Astrocyte of the cerebellum (primary cell): ENCODE measurements at regions not wholly inside any gene's neighbourhood (a gene's known extent, or its start where the extent isn't known, plus 50 kb on each side); places are given as distances from the start of the nearest gene placed in this dataset.

Experiments
- DNase-seq: peaks from one replicate; pipeline ENCODE4 v3.0.0-alpha.2; 2011; ENCODE audit warnings: low read depth
- H3K4me3 ChIP-seq: 2 replicates; pipeline ENCODE4 v1.5.1; 2011; ENCODE audit warnings: mild to moderate bottlenecking, low read depth, low read length, moderate library complexity
- in situ Hi-C: cut with HindIII; loops from 2 replicates; pipeline ENCODE4 v1.10.0; 2017; ENCODE audit warnings: low sequenced_read_pairs
- TF ChIP-seq, protein P1 (sequence below): IDR thresholded peaks from 2 replicates; pipeline ENCODE4 v1.5.1; 2012; ENCODE audit warnings: low read length, low read depth, moderate library complexity, mild to moderate bottlenecking; ENCODE audit errors: missing control alignments

GRCh38 chr17:53979991-53980390 lies 157.3 kb downstream of the KIF2B start:
- TF ChIP-seq, protein P1, sequence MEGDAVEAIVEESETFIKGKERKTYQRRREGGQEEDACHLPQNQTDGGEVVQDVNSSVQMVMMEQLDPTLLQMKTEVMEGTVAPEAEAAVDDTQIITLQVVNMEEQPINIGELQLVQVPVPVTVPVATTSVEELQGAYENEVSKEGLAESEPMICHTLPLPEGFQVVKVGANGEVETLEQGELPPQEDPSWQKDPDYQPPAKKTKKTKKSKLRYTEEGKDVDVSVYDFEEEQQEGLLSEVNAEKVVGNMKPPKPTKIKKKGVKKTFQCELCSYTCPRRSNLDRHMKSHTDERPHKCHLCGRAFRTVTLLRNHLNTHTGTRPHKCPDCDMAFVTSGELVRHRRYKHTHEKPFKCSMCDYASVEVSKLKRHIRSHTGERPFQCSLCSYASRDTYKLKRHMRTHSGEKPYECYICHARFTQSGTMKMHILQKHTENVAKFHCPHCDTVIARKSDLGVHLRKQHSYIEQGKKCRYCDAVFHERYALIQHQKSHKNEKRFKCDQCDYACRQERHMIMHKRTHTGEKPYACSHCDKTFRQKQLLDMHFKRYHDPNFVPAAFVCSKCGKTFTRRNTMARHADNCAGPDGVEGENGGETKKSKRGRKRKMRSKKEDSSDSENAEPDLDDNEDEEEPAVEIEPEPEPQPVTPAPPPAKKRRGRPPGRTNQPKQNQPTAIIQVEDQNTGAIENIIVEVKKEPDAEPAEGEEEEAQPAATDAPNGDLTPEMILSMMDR, result no peak
- no peak for DNase-seq
- in situ Hi-C loops, result no loop called here
- H3K4me3 ChIP-seq, result no peak overlapping the region

DNA sequence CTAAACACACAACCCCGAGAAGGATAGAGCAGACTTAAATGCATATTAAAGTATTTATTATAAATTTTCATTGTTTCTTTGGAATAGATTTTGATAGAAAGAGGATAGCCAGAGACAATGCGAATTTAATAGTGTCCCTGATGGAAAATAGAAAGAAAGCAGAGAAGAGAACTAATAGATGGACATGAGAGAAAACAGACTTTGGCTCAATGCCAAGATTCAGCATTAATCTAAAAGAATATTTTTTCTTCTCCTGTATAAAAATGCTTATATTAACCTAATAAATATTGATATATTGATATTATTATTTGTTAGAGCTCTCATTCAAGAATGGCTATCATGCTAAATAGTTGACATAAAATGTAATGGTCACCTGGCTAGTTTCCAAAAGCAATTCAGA lies 173.4 kb downstream of the KIF2B start:
- no peak for DNase-seq
- in situ Hi-C loops, result no loop called here
- no peak overlapping the region for H3K4me3 ChIP-seq
- TF ChIP-seq, protein P1, result no peak

DNA sequence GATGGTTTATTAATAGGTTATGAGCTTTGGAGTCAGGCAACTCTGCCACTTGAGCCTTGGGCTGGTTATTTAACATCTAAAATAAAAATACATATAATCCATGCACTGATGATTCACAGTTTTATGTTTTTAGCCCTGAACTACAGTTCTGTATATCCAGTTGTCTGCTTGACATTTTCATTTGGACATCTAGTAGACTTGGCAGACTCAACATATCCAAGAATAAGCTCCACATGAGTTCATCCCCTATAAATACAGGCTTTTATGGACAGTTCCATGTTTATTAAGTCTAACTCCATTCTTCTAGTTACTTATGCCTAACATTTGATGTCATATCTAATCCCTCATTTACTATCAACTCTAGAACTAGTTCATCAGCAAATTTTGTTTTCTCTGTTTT lies 174.2 kb downstream of the KIF2B start:
- DNase-seq, result no peak
- H3K4me3 ChIP-seq, result no peak overlapping the region
- in situ Hi-C loops, result no loop called here
- TF ChIP-seq, protein P1, result no peak

DNA sequence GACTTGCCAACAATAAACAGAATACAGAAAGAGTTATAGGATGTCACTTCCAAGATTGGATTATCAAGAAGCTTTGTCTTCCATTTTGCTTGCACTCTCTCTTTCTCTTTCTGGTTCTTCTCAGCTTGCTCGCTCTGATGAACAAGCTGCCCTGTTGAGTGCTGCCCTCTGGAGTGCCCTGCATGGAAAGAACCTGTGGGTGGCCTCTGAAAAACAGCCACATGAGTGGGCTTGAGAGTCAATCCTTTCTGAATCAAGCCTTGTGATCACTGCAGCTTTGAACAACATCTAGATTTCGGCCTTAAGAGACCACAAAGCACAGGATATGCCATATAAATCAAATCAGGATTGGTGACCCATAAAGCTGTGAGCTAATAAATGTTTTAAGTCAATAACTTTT lies 185.1 kb downstream of the KIF2B start:
- in situ Hi-C loops, result no loop called here
- TF ChIP-seq, protein P1, result no peak
- no peak overlapping the region for H3K4me3 ChIP-seq
- no peak for DNase-seq

GRCh38 chr17:54009502-54009901 lies 186.8 kb downstream of the KIF2B start:
- no peak for DNase-seq
- in situ Hi-C loops, result no loop called here
- TF ChIP-seq, protein P1, result no peak
- H3K4me3 ChIP-seq, result no peak overlapping the region

DNA sequence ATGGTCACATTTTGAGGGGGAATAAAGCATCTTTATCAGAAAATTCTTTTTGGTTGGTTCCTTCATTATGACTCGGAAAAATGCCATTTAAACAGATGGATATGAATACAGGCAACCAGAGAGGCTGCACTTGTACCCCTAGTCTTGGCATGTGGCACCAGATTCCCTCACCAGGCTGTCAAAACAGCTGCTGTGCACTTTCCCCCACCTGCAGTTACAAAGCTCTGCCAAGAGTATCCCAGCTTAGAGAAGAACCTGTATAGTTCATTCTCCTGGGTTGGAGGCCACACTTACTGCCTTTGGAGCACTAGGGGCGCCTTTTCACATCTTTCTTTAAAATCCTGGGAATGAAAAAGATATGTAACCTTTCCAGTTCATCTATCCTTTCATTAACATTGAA lies 190.3 kb downstream of the KIF2B start:
- in situ Hi-C loops, result no loop called here
- TF ChIP-seq, protein P1, result no peak
- no peak overlapping the region for H3K4me3 ChIP-seq
- DNase-seq, result no peak

GRCh38 chr17:54015734-54016133 lies 193.0 kb downstream of the KIF2B start:
- TF ChIP-seq, protein P1, result no peak
- no peak overlapping the region for H3K4me3 ChIP-seq
- no peak for DNase-seq
- in situ Hi-C loops, result no loop called here
